HCT116 (cell line): ENCODE measurements at regions not wholly inside any gene's neighbourhood (a gene's known extent, or its start where the extent isn't known, plus 50 kb on each side); places are given as distances from the start of the nearest gene placed in this dataset.

ENCODE experiments used
- CBX3 ChIP-seq: IDR thresholded peaks from 2 replicates; pipeline ENCODE4 v1.6.1; 2012; ENCODE audit warnings: low read depth
- CTCF ChIP-seq, 3 experiments: fragments of 200-600 bp in 1 of 3; sonication (generic) in 1 of 3; IDR thresholded peaks in 2 of 3; conservative IDR thresholded peaks in 1 of 3; 2 replicates each; pipeline ENCODE4 v1.5.1; 2012 to 2017; ENCODE audit warnings: low read depth in 2 of 3, low read length in 2 of 3, antibody characterized with exemption in 1 of 3, borderline replicate concordance in 1 of 3, control low read depth in 1 of 3, mild to moderate bottlenecking in 1 of 3, mixed read lengths in 1 of 3, mixed run types in 1 of 3, moderate library complexity in 1 of 3; ENCODE audit not compliant: insufficient read depth in 1 of 3
- EZH2 ChIP-seq: fragments of 200-600 bp; sonication (generic); IDR thresholded peaks from 2 replicates; pipeline ENCODE4 v1.6.1; 2017; ENCODE audit warnings: antibody characterized with exemption, mixed run types
- EZH2phosphoT487 ChIP-seq: fragments of 200-600 bp; IDR thresholded peaks from 2 replicates; pipeline ENCODE4 v1.6.1; 2018; ENCODE audit warnings: antibody characterized with exemption, borderline replicate concordance
- JUND ChIP-seq: IDR thresholded peaks from 2 replicates; pipeline ENCODE4 v1.6.1; 2012
- POLR2A ChIP-seq: IDR thresholded peaks from 2 replicates; pipeline ENCODE4 v1.7.0; 2011; ENCODE audit warnings: borderline replicate concordance; ENCODE audit not compliant: insufficient read depth, insufficient read length; ENCODE audit errors: extremely low read depth
- POLR2AphosphoS5 ChIP-seq: IDR thresholded peaks from 2 replicates; pipeline ENCODE4 v1.6.1; 2011; ENCODE audit warnings: mild to moderate bottlenecking, low read depth, low read length, moderate library complexity
- RAD21 ChIP-seq: IDR thresholded peaks from 2 replicates; pipeline ENCODE4 v1.6.1; 2012; ENCODE audit warnings: low read depth, mild to moderate bottlenecking
- TCF7L2 ChIP-seq: IDR thresholded peaks from 2 replicates; pipeline ENCODE4 v1.7.0; 2011; ENCODE audit warnings: borderline replicate concordance, inconsistent platforms; ENCODE audit not compliant: insufficient read depth, insufficient read length; ENCODE audit errors: extremely low read depth
- ZBTB33 ChIP-seq: IDR thresholded peaks from 2 replicates; pipeline ENCODE4 v1.6.1; 2011; ENCODE audit warnings: mild to moderate bottlenecking, low read length, moderate library complexity; ENCODE audit not compliant: insufficient replicate concordance; ENCODE audit errors: extremely low read depth
- TF ChIP-seq, protein P1 (sequence below): IDR thresholded peaks from 2 replicates; pipeline ENCODE4 v1.6.1; 2012

DNA sequence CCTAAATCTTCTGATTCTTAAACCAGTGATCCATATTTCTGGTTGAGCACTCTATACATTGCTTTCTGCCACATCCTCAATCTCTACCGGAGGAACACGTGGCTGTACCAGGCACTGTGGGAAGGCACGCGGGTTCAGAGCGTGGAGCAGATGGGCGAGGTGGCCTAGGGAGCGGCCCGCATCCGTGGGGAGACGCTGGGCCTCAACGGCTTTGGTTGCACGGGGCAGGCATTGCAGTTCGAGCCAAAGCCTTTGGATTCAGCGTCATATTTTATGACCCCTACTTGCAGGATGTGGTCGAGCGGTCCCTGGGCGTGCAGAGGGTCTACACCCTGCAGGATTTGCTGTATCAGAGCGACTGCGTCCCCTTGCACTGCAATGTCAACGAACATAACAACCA is 197.2 kb upstream of the RGMB start:
- TF ChIP-seq TCF7L2: no peak
- TF ChIP-seq, protein P1, sequence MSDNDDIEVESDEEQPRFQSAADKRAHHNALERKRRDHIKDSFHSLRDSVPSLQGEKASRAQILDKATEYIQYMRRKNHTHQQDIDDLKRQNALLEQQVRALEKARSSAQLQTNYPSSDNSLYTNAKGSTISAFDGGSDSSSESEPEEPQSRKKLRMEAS: no peak
- TF ChIP-seq CTCF (IDR thresholded peaks at IDR 0.05 in 2 of 3, conservative IDR thresholded peaks at IDR 0.05 in 1 of 3; ENCODE audit: borderline replicate concordance in 1 of 3, insufficient read depth in 1 of 3, low read depth in 2 of 3, low read length in 2 of 3): no peak
- TF ChIP-seq POLR2A: no peak
- TF ChIP-seq RAD21: no peak
- TF ChIP-seq EZH2: no peak
- no peak for TF ChIP-seq POLR2AphosphoS5
- TF ChIP-seq EZH2phosphoT487: no peak
- no peak for TF ChIP-seq ZBTB33
- no peak for TF ChIP-seq JUND
- TF ChIP-seq CBX3: no peak
